IMR-90 (cell line): ENCODE measurements at regions not wholly inside any gene's neighbourhood (a gene's known extent, or its start where the extent isn't known, plus 50 kb on each side); places are given as distances from the start of the nearest gene placed in this dataset.

ENCODE experiments used
- ATAC-seq: fragments of 200-7000 bp; cut with Tn5 transposase; 2 replicates; pipeline ENCODE4 v1.9.1; 2020; ENCODE audit warnings: low read depth, mild to moderate bottlenecking, moderate library complexity
- BruUV-seq: library from RNA; stranded (reverse); fragments of 400-500 nt; replicated peaks from 2 replicates; lab custom pipeline; 2021; lab: Mats Ljungman, UMichigan
- CTCF ChIA-PET: fragments of 300-600 bp; formaldehyde crosslinking; extraction: SDS; loops from one replicate; lab custom pipeline; 2021; ENCODE audit warnings: antibody characterized with exemption; lab: Yijun Ruan, JAX
- POLR2A ChIA-PET: fragments of 300-600 bp; sonication (Branson Sonifier 250); formaldehyde crosslinking; loops from one replicate; lab custom pipeline; 2022; ENCODE audit warnings: antibody characterized with exemption; ENCODE audit not compliant: unreplicated experiment; lab: Charles Lee
- DNase-seq: peaks from one replicate; pipeline ENCODE4 v3.0.0; 2013
- H2AFZ ChIP-seq: replicated peaks from 2 replicates; pipeline ENCODE3; 2013; ENCODE audit warnings: low read length, mild to moderate bottlenecking; ENCODE audit not compliant: poor library complexity
- H2AK5ac ChIP-seq: 2 replicates; pipeline ENCODE4 v1.6.1; 2013; ENCODE audit warnings: low read depth, low read length, inconsistent platforms
- H2AK9ac ChIP-seq: replicated peaks from 2 replicates; pipeline ENCODE3; 2013; ENCODE audit warnings: mild to moderate bottlenecking, low read depth, low read length, moderate library complexity; ENCODE audit not compliant: poor library complexity
- H2BK120ac ChIP-seq: 2 replicates; pipeline ENCODE4 v1.6.1; 2013; ENCODE audit warnings: low read depth, low read length, inconsistent platforms
- H2BK15ac ChIP-seq: 3 replicates; pipeline ENCODE4 v1.6.1; 2013; ENCODE audit warnings: low read depth, low read length, inconsistent platforms
- H2BK20ac ChIP-seq: 2 replicates; pipeline ENCODE4 v1.6.1; 2013; ENCODE audit warnings: low read depth, mild to moderate bottlenecking, inconsistent platforms, low read length, moderate library complexity
- H2BK5ac ChIP-seq: 2 replicates; pipeline ENCODE4 v1.6.1; 2013; ENCODE audit warnings: mild to moderate bottlenecking, low read depth, low read length, inconsistent platforms; ENCODE audit not compliant: poor library complexity, severe bottlenecking
- H3K14ac ChIP-seq: replicated peaks from 2 replicates; pipeline ENCODE4 v1.6.1; 2013; ENCODE audit warnings: low read depth, low read length, inconsistent platforms
- H3K18ac ChIP-seq: 2 replicates; pipeline ENCODE4 v1.6.1; 2013; ENCODE audit warnings: low read depth, low read length, control low read depth
- H3K23ac ChIP-seq: 2 replicates; pipeline ENCODE4 v1.6.1; 2013; ENCODE audit warnings: low read depth, low read length, inconsistent platforms
- H3K27ac ChIP-seq: 2 replicates; pipeline ENCODE4 v1.5.1; 2013; ENCODE audit warnings: mild to moderate bottlenecking, control low read depth, low read length; ENCODE audit not compliant: insufficient read depth
- H3K27me3 ChIP-seq: 2 replicates; pipeline ENCODE4 v1.6.1; 2013; ENCODE audit warnings: low read length; ENCODE audit not compliant: control insufficient read depth, insufficient read depth
- H3K36me3 ChIP-seq: 2 replicates; pipeline ENCODE4 v1.6.1; 2013; ENCODE audit warnings: low read length, mixed read lengths; ENCODE audit not compliant: control insufficient read depth, insufficient read depth
- H3K4ac ChIP-seq: 2 replicates; pipeline ENCODE4 v1.6.1; 2013; ENCODE audit warnings: low read depth, low read length, inconsistent platforms
- H3K4me1 ChIP-seq: 2 replicates; pipeline ENCODE4 v1.6.1; 2013; ENCODE audit warnings: low read length, mixed read lengths; ENCODE audit not compliant: control insufficient read depth, insufficient read depth
- H3K4me2 ChIP-seq: 2 replicates; pipeline ENCODE4 v1.6.1; 2013; ENCODE audit warnings: low read depth, mild to moderate bottlenecking, control low read depth, low read length, moderate library complexity
- H3K4me3 ChIP-seq: 2 replicates; pipeline ENCODE4 v1.5.1; 2013; ENCODE audit warnings: low read depth, mild to moderate bottlenecking, control low read depth, low read length, moderate library complexity; ENCODE audit not compliant: insufficient read depth
- H3K56ac ChIP-seq: 2 replicates; pipeline ENCODE4 v1.6.1; 2013; ENCODE audit warnings: low read length, inconsistent platforms; ENCODE audit not compliant: insufficient read depth; ENCODE audit errors: extremely low read depth
- H3K79me1 ChIP-seq, 2 experiments: 2 replicates each; pipeline ENCODE4 v1.6.1; 2013; ENCODE audit warnings: low read length in 2 of 2, inconsistent platforms in 1 of 2, low read depth in 1 of 2
- H3K9ac ChIP-seq: 2 replicates; pipeline ENCODE4 v1.6.1; 2013; ENCODE audit warnings: low read depth, low read length, control low read depth
- H3K9me1 ChIP-seq: 2 replicates; pipeline ENCODE4 v1.6.1; 2013; ENCODE audit warnings: low read length, inconsistent platforms; ENCODE audit not compliant: insufficient read depth
- H3K9me3 ChIP-seq: 2 replicates; pipeline ENCODE4 v1.6.1; 2013; ENCODE audit warnings: low read length; ENCODE audit not compliant: control insufficient read depth, insufficient read depth
- H4K20me1 ChIP-seq: 2 replicates; pipeline ENCODE4 v1.6.1; 2013; ENCODE audit warnings: low read length, inconsistent platforms; ENCODE audit not compliant: insufficient read depth
- H4K5ac ChIP-seq: 2 replicates; pipeline ENCODE4 v1.6.1; 2013; ENCODE audit warnings: mild to moderate bottlenecking, low read depth, low read length, control low read depth
- H4K8ac ChIP-seq, 2 experiments: 2 replicates each; pipeline ENCODE4 v1.6.1; 2013; ENCODE audit warnings: low read depth in 2 of 2, low read length in 2 of 2, control low read depth in 1 of 2, inconsistent platforms in 1 of 2
- H4K91ac ChIP-seq: 2 replicates; pipeline ENCODE4 v1.6.1; 2013; ENCODE audit warnings: low read depth, low read length, inconsistent platforms; ENCODE audit not compliant: insufficient read depth
- BHLHE40 ChIP-seq: fragments of 150-350 bp; IDR thresholded peaks from 2 replicates; pipeline ENCODE4 v1.6.1; 2016; ENCODE audit warnings: mild to moderate bottlenecking, low read depth, low read length
- CEBPB ChIP-seq: IDR thresholded peaks from 2 replicates; pipeline ENCODE4 v1.6.1; 2012; ENCODE audit warnings: low read depth, low read length, improper control_type of control experiment
- CHD1 ChIP-seq: IDR thresholded peaks from 2 replicates; pipeline ENCODE4 v1.6.1; 2012; ENCODE audit warnings: low read depth, low read length, improper control_type of control experiment
- FOS ChIP-seq: fragments of 150-350 bp; IDR thresholded peaks from 2 replicates; pipeline ENCODE4 v1.6.1; 2016; ENCODE audit warnings: low read depth, low read length
- MAFK ChIP-seq: IDR thresholded peaks from 2 replicates; pipeline ENCODE4 v1.6.1; 2012; ENCODE audit warnings: low read depth, low read length, improper control_type of control experiment
- MAZ ChIP-seq: IDR thresholded peaks from 2 replicates; pipeline ENCODE4 v1.6.1; 2012; ENCODE audit warnings: low read depth, mild to moderate bottlenecking, low read length, improper control_type of control experiment, moderate library complexity, borderline replicate concordance
- MXI1 ChIP-seq: IDR thresholded peaks from 2 replicates; pipeline ENCODE4 v1.6.1; 2012; ENCODE audit warnings: low read depth, mild to moderate bottlenecking, low read length, moderate library complexity, borderline replicate concordance
- NFE2L2 ChIP-seq: fragments of 150-350 bp; IDR thresholded peaks from 2 replicates; pipeline ENCODE4 v1.6.1; 2016; ENCODE audit warnings: low read depth, mild to moderate bottlenecking, low read length
- POLR2A ChIP-seq: IDR thresholded peaks from 2 replicates; pipeline ENCODE4 v1.6.1; 2012; ENCODE audit warnings: mild to moderate bottlenecking, low read depth, low read length
- RAD21 ChIP-seq: IDR thresholded peaks from 2 replicates; pipeline ENCODE4 v1.6.1; 2012; ENCODE audit warnings: low read length, improper control_type of control experiment
- RCOR1 ChIP-seq: IDR thresholded peaks from 2 replicates; pipeline ENCODE4 v1.6.1; 2012; ENCODE audit warnings: mild to moderate bottlenecking, low read length, improper control_type of control experiment; ENCODE audit not compliant: insufficient replicate concordance
- RFX5 ChIP-seq: IDR thresholded peaks from 2 replicates; pipeline ENCODE4 v1.8.0; 2012; ENCODE audit warnings: low read depth, mild to moderate bottlenecking, low read length, moderate library complexity
- SMC3 ChIP-seq: fragments of 150-350 bp; IDR thresholded peaks from 2 replicates; pipeline ENCODE4 v1.6.1; 2016; ENCODE audit warnings: low read depth, mild to moderate bottlenecking, antibody characterized with exemption, low read length, moderate library complexity
- WGBS, 2 experiments: methylation state at CpG; one replicate each; pipeline versions ENCODE4 v1.1.5 to v1.1.7; 2013; ENCODE audit warnings: missing lambda C conversion rate in 2 of 2; ENCODE audit not compliant: insufficient read length in 1 of 2; ENCODE audit errors: extremely low coverage in 2 of 2; 5-methylcytosine and 5-hydroxymethylcytosine counted together
- dilution Hi-C: fragments of 300-500 bp; cut with HindIII; formaldehyde crosslinking; loops from one replicate; pipeline ENCODE4 v1.14.3; 2018; ENCODE audit warnings: low sequenced_read_pairs; ENCODE audit not compliant: unreplicated experiment
- in situ Hi-C: fragments of 300-500 bp; cut with MboI; formaldehyde crosslinking; loops from 3 replicates; pipeline ENCODE4 v1.14.3; 2019; ENCODE audit warnings: low sequenced_read_pairs, inconsistent platforms, mixed read lengths
- intact Hi-C: fragments of 100-400 bp; cut with micrococcal nuclease; formaldehyde crosslinking; loops from 2 replicates; pipeline ENCODE4 v1.10.0; 2022
- TF ChIP-seq, protein P1 (sequence below): fragments of 150-350 bp; IDR thresholded peaks from 2 replicates; pipeline ENCODE4 v1.6.1; 2016; ENCODE audit warnings: low read depth, mild to moderate bottlenecking, low read length, moderate library complexity, borderline replicate concordance
- TF ChIP-seq, protein P2 (sequence below): conservative IDR thresholded peaks from 2 replicates; pipeline ENCODE4 v1.5.1; 2012; ENCODE audit warnings: mild to moderate bottlenecking, low read depth, low read length, improper control_type of control experiment
- TF ChIP-seq, protein P3 (sequence below): fragments of 150-350 bp; IDR thresholded peaks from 2 replicates; pipeline ENCODE4 v1.6.1; 2017; ENCODE audit warnings: mild to moderate bottlenecking, antibody characterized with exemption, low read length, low read depth

DNA sequence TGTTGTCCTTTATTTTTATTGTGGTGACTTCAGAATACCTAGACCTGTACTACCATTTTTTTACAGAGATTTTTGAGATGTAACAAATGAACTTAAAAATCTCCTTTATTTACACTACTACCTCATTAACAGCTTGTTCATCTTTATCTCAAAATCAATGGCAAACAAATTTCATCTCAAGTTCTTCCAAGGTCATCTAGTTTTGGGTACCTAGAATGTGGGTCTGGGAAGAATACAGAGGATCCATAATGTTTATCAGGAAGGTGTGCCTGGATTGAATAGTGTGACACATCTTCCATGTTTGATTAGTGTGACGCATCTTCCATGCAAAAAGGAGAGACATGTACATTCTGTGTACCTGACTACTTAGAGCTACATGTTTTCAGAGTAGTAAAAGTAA, 63.3 kb upstream of the CCDC179 start:
- Histone ChIP-seq H3K4me2 (no peak overlapping the region), H2BK120ac (peak overlapping the region; percentile 85), H2BK5ac (no peak overlapping the region), H3K79me1 (peaks cover 0 to 4% of the 10 kb centered on the region in 2 experiments; a peak in 1 of 4 replicates), H4K91ac (peak overlapping the region; percentile 23; the same call in 1 of the 2 replicates), H2BK20ac (peak overlapping the region; percentile 31; the same call in 1 of the 2 replicates), H4K5ac (peak overlapping the region; percentile 63; the same call in 1 of the 2 replicates), H2BK15ac (no peak overlapping the region; the same call in 2 of the 3 replicates), H3K27me3 (no peaks in the 10 kb centered on the region), H3K27ac (no peak overlapping the region), H3K4me3 (no peak overlapping the region), H3K36me3 (no peaks in the 10 kb centered on the region), H4K8ac (no peak overlapping the region; a peak in 1 of 4 replicates), H3K14ac (0 out of 2 replicates have a peak overlapping the region, but pooled peaks have one; percentile 55), H3K56ac (no peak overlapping the region), H3K4me1 (peaks cover 2% of the 10 kb centered on the region; the same call in 1 of the 2 replicates), H4K20me1 (no peaks in the 10 kb centered on the region), H3K18ac (peak overlapping the region; percentile 87), H3K23ac (0 out of 2 replicates have a peak overlapping the region, but pooled peaks have one; percentile 39), H2AK5ac (no peak overlapping the region), H3K9me1 (no peaks in the 10 kb centered on the region), H2AFZ (no peak overlapping the region), H3K9me3 (no peaks in the 10 kb centered on the region), H3K4ac (peak overlapping the region; percentile 35; the same call in 1 of the 2 replicates), H2AK9ac (no peak overlapping the region), H3K9ac (no peak overlapping the region)
- no peak for DNase-seq
- POLR2A ChIA-PET = no interaction called here
- no TSS peak for BruUV-seq
- in situ Hi-C loops = no loop called here
- ATAC-seq = no peak
- intact Hi-C loops = loop anchor here (5.0 kb wide), 1 partner anchor 619 kb away; no protein-coding TSS in a partner anchor
- no peak for TF ChIP-seq MXI1
- no peak for TF ChIP-seq MAFK
- TF ChIP-seq RAD21 = no peak
- no peak for TF ChIP-seq CHD1
- TF ChIP-seq, protein P1, sequence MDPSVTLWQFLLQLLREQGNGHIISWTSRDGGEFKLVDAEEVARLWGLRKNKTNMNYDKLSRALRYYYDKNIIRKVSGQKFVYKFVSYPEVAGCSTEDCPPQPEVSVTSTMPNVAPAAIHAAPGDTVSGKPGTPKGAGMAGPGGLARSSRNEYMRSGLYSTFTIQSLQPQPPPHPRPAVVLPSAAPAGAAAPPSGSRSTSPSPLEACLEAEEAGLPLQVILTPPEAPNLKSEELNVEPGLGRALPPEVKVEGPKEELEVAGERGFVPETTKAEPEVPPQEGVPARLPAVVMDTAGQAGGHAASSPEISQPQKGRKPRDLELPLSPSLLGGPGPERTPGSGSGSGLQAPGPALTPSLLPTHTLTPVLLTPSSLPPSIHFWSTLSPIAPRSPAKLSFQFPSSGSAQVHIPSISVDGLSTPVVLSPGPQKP = no peak
- no peak for TF ChIP-seq NFE2L2
- TF ChIP-seq POLR2A = no peak
- TF ChIP-seq RFX5 = no peak
- TF ChIP-seq, protein P2, sequence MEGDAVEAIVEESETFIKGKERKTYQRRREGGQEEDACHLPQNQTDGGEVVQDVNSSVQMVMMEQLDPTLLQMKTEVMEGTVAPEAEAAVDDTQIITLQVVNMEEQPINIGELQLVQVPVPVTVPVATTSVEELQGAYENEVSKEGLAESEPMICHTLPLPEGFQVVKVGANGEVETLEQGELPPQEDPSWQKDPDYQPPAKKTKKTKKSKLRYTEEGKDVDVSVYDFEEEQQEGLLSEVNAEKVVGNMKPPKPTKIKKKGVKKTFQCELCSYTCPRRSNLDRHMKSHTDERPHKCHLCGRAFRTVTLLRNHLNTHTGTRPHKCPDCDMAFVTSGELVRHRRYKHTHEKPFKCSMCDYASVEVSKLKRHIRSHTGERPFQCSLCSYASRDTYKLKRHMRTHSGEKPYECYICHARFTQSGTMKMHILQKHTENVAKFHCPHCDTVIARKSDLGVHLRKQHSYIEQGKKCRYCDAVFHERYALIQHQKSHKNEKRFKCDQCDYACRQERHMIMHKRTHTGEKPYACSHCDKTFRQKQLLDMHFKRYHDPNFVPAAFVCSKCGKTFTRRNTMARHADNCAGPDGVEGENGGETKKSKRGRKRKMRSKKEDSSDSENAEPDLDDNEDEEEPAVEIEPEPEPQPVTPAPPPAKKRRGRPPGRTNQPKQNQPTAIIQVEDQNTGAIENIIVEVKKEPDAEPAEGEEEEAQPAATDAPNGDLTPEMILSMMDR = no peak
- TF ChIP-seq CEBPB = no peak
- TF ChIP-seq SMC3 = no peak
- no peak for TF ChIP-seq FOS
- TF ChIP-seq MAZ = no peak
- TF ChIP-seq, protein P3, sequence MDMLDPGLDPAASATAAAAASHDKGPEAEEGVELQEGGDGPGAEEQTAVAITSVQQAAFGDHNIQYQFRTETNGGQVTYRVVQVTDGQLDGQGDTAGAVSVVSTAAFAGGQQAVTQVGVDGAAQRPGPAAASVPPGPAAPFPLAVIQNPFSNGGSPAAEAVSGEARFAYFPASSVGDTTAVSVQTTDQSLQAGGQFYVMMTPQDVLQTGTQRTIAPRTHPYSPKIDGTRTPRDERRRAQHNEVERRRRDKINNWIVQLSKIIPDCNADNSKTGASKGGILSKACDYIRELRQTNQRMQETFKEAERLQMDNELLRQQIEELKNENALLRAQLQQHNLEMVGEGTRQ = no peak
- no peak for TF ChIP-seq BHLHE40
- TF ChIP-seq RCOR1 = no peak
- WGBS, 2 experiments = no CpG with 5 or more reads among the region's 1 CpG
- CTCF ChIA-PET = no interaction called here
- dilution Hi-C loops = no loop called here
